GM18861 (cell line): ENCODE measurements at regions not wholly inside any gene's neighbourhood (a gene's known extent, or its start where the extent isn't known, plus 50 kb on each side); places are given as distances from the start of the nearest gene placed in this dataset.
"Not testable (repeated sequence)": the region's sequence is repeated elsewhere in the genome, so short reads cannot be mapped to it uniquely, and the experiment has no call there.

Source experiments
- ATAC-seq: cut with Tn5 transposase; IDR thresholded peaks from one replicate; pipeline ENCODE4 v1.9.1; 2021; ENCODE audit not compliant: unreplicated experiment

- ATAC-seq: no peak
Observed at GRCh38 chr2:7667260-7667757, 750.1 kb downstream of the RNF144A start.

- ATAC-seq: no peak
Observed at GRCh38 chr2:7670905-7671641, 753.9 kb downstream of the RNF144A start.

GRCh38 chr2:7672027-7672684 is 754.9 kb downstream of the RNF144A start:
- ATAC-seq: no peak

GRCh38 chr2:7672685-7673071 is 755.5 kb downstream of the RNF144A start:
- ATAC-seq: no peak

- no peak for ATAC-seq
Observed at GRCh38 chr2:7673101-7673500, 755.9 kb downstream of the RNF144A start.

- no peak for ATAC-seq
Observed at GRCh38 chr2:7673853-7674252, 756.6 kb downstream of the RNF144A start.

- ATAC-seq: no peak
Observed at GRCh38 chr2:7674606-7675005, 757.4 kb downstream of the RNF144A start.

- ATAC-seq: no peak
Observed at GRCh38 chr2:7676714-7677113, 759.5 kb downstream of the RNF144A start.

- no peak for ATAC-seq
Observed at GRCh38 chr2:7681881-7682461, 764.8 kb downstream of the RNF144A start.

- ATAC-seq: no peak
Observed at GRCh38 chr2:7683196-7683595, 766.0 kb downstream of the RNF144A start.

GRCh38 chr2:7683708-7684107 is 766.5 kb downstream of the RNF144A start:
- no peak for ATAC-seq

GRCh38 chr2:7685342-7686015 is 768.3 kb downstream of the RNF144A start:
- ATAC-seq: no peak

GRCh38 chr2:7686016-7686385 is 768.8 kb downstream of the RNF144A start:
- ATAC-seq: no peak

GRCh38 chr2:7691961-7692656 is 774.9 kb downstream of the RNF144A start:
- ATAC-seq: no peak

GRCh38 chr2:7692657-7693161 is 775.5 kb downstream of the RNF144A start:
- no peak for ATAC-seq

GRCh38 chr2:7693246-7694075 is 776.2 kb downstream of the RNF144A start:
- ATAC-seq: no peak

- no peak for ATAC-seq
Observed at GRCh38 chr2:7694076-7694985, 777.1 kb downstream of the RNF144A start.

- ATAC-seq: not testable (repeated sequence)
Observed at GRCh38 chr2:7696556-7696955, 779.3 kb downstream of the RNF144A start.

- ATAC-seq: no peak
Observed at GRCh38 chr2:7697052-7697451, 779.8 kb downstream of the RNF144A start.
